Peyer's patch (tissue), 4 donors: ENCODE measurements at regions not wholly inside any gene's neighbourhood (a gene's known extent, or its start where the extent isn't known, plus 50 kb on each side); places are given as distances from the start of the nearest gene placed in this dataset.

Experiments
- CTCF ChIP-seq, 6 experiments: fragments of 450-650 bp in 4 of 6; fragments of 200-600 bp in 2 of 6; sonication (generic) in 1 of 6; IDR thresholded peaks; one replicate each; pipeline ENCODE4 v1.5.1; 2017 to 2019; ENCODE audit warnings: antibody characterized with exemption in 6 of 6, mild to moderate bottlenecking in 3 of 6, moderate library complexity in 1 of 6
- POLR2A ChIP-seq, 2 donors: fragments of 450-650 bp; IDR thresholded peaks; one replicate each; pipeline ENCODE4 v1.5.1; 2017; ENCODE audit warnings: antibody characterized with exemption in 2 of 2, mild to moderate bottlenecking in 2 of 2, moderate library complexity in 2 of 2

GRCh38 chr1:19585507-19585906 is 58.6 kb upstream of the NBL1 start:
- no peak for TF ChIP-seq POLR2A (IDR thresholded peaks at IDR 0.05)
- no peak for TF ChIP-seq CTCF (IDR thresholded peaks at IDR 0.05)
